BJ (cell line): ENCODE measurements at regions not wholly inside any gene's neighbourhood (a gene's known extent, or its start where the extent isn't known, plus 50 kb on each side); places are given as distances from the start of the nearest gene placed in this dataset.

Source experiments
- CTCF ChIA-PET: fragments of 350-600 bp; formaldehyde crosslinking; extraction: SDS; loops from one replicate; lab custom pipeline; 2021; ENCODE audit warnings: antibody characterized with exemption, inconsistent platforms; lab: Yijun Ruan, JAX
- POLR2A ChIA-PET: fragments of 300-600 bp; sonication (Branson Sonifier 250); formaldehyde crosslinking; extraction: SDS; loops from one replicate; lab custom pipeline; 2021; ENCODE audit warnings: antibody characterized with exemption; lab: Charles Lee
- DNase-seq: peaks from one replicate; pipeline ENCODE4 v3.0.0-alpha.2; 2011; ENCODE audit warnings: low read depth
- H3K27me3 ChIP-seq: 2 replicates; pipeline ENCODE4 v1.6.0; 2011; ENCODE audit warnings: low read length; ENCODE audit not compliant: control insufficient read depth, insufficient read depth
- H3K36me3 ChIP-seq: 2 replicates; pipeline ENCODE4 v1.5.1; 2011; ENCODE audit warnings: low read length; ENCODE audit not compliant: control insufficient read depth, insufficient read depth
- H3K4me3 ChIP-seq: 2 replicates; pipeline ENCODE4 v1.5.1; 2011; ENCODE audit warnings: low read depth, mild to moderate bottlenecking, control low read depth, low read length
- TF ChIP-seq, protein P1 (sequence below): IDR thresholded peaks from 2 replicates; pipeline ENCODE4 v1.5.1; 2011; ENCODE audit warnings: low read depth, mild to moderate bottlenecking, control low read depth, inconsistent platforms, low read length, moderate library complexity; ENCODE audit not compliant: insufficient read depth

DNA sequence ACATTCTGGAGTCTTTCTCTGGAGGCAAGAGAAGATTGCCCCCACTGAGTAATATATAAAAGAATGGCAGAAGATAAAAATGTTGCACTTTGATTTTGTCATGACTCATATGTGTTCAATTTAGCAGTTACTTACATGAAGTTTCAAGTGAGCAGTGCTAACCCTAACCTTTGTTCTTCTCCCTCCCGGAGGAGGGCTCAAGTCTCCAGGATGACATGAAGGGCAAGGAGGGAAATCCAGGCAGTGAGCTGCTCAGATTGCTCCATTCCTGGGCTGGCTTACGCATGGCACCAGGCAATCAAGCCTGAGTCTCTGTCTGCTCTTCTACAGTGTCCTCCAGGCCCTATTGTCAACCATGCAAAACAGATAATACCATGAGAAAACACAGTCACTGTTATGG lies 322.3 kb downstream of the DUSP6 start:
- CTCF ChIA-PET: interaction anchor here (1.0 to 2.6 kb wide), 3 partner anchors 13 to 503 kb away, joined by 3 to 12 read pairs (median 5); no protein-coding TSS in a partner anchor
- POLR2A ChIA-PET: no interaction called here
- Histone ChIP-seq H3K27me3 (no peaks in the 10 kb centered on the region), H3K36me3 (no peaks in the 10 kb centered on the region), H3K4me3 (no peak overlapping the region)
- TF ChIP-seq, protein P1, sequence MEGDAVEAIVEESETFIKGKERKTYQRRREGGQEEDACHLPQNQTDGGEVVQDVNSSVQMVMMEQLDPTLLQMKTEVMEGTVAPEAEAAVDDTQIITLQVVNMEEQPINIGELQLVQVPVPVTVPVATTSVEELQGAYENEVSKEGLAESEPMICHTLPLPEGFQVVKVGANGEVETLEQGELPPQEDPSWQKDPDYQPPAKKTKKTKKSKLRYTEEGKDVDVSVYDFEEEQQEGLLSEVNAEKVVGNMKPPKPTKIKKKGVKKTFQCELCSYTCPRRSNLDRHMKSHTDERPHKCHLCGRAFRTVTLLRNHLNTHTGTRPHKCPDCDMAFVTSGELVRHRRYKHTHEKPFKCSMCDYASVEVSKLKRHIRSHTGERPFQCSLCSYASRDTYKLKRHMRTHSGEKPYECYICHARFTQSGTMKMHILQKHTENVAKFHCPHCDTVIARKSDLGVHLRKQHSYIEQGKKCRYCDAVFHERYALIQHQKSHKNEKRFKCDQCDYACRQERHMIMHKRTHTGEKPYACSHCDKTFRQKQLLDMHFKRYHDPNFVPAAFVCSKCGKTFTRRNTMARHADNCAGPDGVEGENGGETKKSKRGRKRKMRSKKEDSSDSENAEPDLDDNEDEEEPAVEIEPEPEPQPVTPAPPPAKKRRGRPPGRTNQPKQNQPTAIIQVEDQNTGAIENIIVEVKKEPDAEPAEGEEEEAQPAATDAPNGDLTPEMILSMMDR: no peak
- no peak for DNase-seq

DNA sequence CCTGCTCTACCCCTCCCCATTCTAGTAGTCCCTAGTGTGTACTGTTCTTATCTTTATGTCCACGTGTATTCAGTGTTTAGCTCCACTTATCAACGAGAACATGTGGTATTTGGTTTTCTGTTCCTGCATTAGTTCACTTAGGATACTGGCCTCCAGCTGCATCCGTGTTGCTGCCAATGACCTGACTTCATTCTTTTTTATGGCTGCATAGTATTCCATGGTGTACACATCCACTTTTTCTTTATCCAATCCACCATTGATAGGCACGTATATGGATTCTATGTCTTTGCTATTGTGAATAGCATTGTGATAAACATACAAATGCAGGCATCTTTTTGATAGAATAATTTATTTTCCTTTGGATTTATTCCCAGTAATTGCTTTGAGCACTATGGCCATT lies 327.7 kb downstream of the DUSP6 start:
- no peak for DNase-seq
- CTCF ChIA-PET: interaction anchor here (1.3 to 2.2 kb wide), 4 partner anchors 14 to 505 kb away, joined by 3 to 7 read pairs (median 6); partner anchors contain the start of gene POC1B
- POLR2A ChIA-PET: no interaction called here
- H3K27me3 ChIP-seq: no peaks in the 10 kb centered on the region
- TF ChIP-seq, protein P1: no peak
- no peaks in the 10 kb centered on the region for H3K36me3 ChIP-seq
- H3K4me3 ChIP-seq: no peak overlapping the region

- ChIA-PET CTCF (interaction anchor here (1.3 to 2.2 kb wide), 5 partner anchors 15 to 505 kb away, joined by 3 to 7 read pairs (median 5); partner anchors contain the start of gene POC1B), POLR2A (no interaction called here)
- TF ChIP-seq, protein P1: no peak
- DNase-seq: no peak
- H3K36me3 ChIP-seq: no peaks in the 10 kb centered on the region
- H3K4me3 ChIP-seq: no peak overlapping the region
- no peaks in the 10 kb centered on the region for H3K27me3 ChIP-seq
Measured at GRCh38 chr12:89023936-89024335, 328.4 kb downstream of the DUSP6 start.

DNA sequence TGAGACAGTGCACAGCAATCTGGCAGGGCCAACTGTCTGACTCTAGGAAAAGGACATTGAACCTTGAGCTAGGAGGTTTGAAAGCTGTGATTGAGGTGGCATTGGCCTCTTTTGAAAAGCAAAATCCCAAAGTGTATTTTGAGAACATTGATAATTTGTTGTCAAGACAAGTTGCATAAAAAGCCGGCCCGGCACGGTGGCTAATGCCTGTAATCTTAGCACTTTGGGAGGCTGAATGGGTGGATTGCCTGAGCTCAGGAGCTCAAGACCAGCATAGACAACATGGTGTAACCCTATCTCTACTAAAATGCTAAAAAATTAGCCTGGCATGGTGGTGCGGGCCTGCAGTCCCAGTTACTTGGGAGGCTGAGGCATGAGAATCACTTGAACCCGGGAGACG lies 331.6 kb downstream of the DUSP6 start:
- TF ChIP-seq, protein P1: no peak
- Histone ChIP-seq H3K27me3 (no peaks in the 10 kb centered on the region), H3K36me3 (no peaks in the 10 kb centered on the region), H3K4me3 (no peak overlapping the region)
- DNase-seq: no peak
- CTCF ChIA-PET: interaction anchor here (2.2 to 5.5 kb wide), 4 partner anchors 12 to 505 kb away, joined by 6 to 81 read pairs (median 20); partner anchors contain the start of genes GALNT4 and POC1B
- POLR2A ChIA-PET: no interaction called here

DNA sequence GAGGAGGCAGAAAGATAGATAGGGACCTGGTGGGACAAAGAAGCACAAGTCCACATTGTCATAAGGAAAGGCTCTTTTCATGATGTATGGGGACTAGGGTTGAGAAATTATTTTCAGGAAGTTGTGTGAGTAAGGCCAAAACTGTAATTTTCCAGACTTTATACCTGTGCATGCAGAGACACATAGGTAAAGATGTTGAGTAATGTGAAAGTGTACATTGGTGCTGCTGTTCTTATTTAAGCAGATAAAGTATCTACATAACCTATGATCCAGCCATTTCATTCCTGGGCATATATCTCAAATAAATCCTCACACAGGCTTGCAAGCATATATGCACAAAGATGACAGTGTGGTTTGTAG lies 332.2 kb downstream of the DUSP6 start:
- no peaks in the 10 kb centered on the region for H3K36me3 ChIP-seq
- no peak for DNase-seq
- H3K4me3 ChIP-seq: no peak overlapping the region
- TF ChIP-seq, protein P1: no peak
- POLR2A ChIA-PET: no interaction called here
- no peaks in the 10 kb centered on the region for H3K27me3 ChIP-seq
- CTCF ChIA-PET: interaction anchor here (1.0 to 5.5 kb wide), 9 partner anchors 12 to 875 kb away, joined by 3 to 81 read pairs (median 6); partner anchors contain the start of genes GALNT4 and POC1B
